ENCODE measurements at regions not wholly inside any gene's neighbourhood (a gene's known extent, or its start where the extent isn't known, plus 50 kb on each side); places are given as distances from the start of the nearest gene placed in this dataset.

GRCh38 chr10:130424418-130424817 lies 288.2 kb downstream of the GLRX3 start:
- TF ChIP-seq CTCF (conservative IDR thresholded peaks at IDR 0.05 in 1 of 2, IDR thresholded peaks at IDR 0.05 in 1 of 2; ENCODE audit: extremely low read depth in 1 of 2, insufficient read depth in 1 of 2, low read depth in 1 of 2, low read length in 2 of 2) (no peak), EZH2 (IDR thresholded peaks at IDR 0.05; ENCODE audit: borderline replicate concordance, low read length) (no peak)
